ENCODE measurements at regions not wholly inside any gene's neighbourhood (a gene's known extent, or its start where the extent isn't known, plus 50 kb on each side); places are given as distances from the start of the nearest gene placed in this dataset.
A peak's percentile ranks its signal among the peaks of the same experiment; 100 is the strongest.

- no peak overlapping the region for H2BK120ac ChIP-seq (ENCODE audit: low read depth, low read length)
- no peak overlapping the region for H3K56ac ChIP-seq (ENCODE audit: low read length)
- H2AK5ac ChIP-seq (ENCODE audit: low read length) = no peak overlapping the region
- no peak overlapping the region for H3K4me2 ChIP-seq (ENCODE audit: low read length)
- no peaks in the 10 kb centered on the region for H3K27me3 ChIP-seq (ENCODE audit: insufficient read depth, low read length, poor library complexity)
- no peaks in the 10 kb centered on the region for H3K79me2 ChIP-seq (ENCODE audit: control insufficient read depth, insufficient read depth, low read length)
- no peak overlapping the region for H2BK5ac ChIP-seq (ENCODE audit: low read length)
- no peak overlapping the region for H2BK15ac ChIP-seq (replicated peaks; ENCODE audit: low read depth)
- H3K4me1 ChIP-seq (ENCODE audit: control insufficient read depth, low read depth, low read length) = no peaks in the 10 kb centered on the region
- DNase-seq = no peak
- H3K36me3 ChIP-seq (ENCODE audit: control insufficient read depth, insufficient read depth, low read length) = no peaks in the 10 kb centered on the region
- H3K18ac ChIP-seq (ENCODE audit: low read length) = no peak overlapping the region
- no peak overlapping the region for H4K8ac ChIP-seq (ENCODE audit: low read depth, low read length)
- no peak overlapping the region for H3K9ac ChIP-seq (ENCODE audit: low read length)
- H3K4me3 ChIP-seq (ENCODE audit: low read length) = no peak overlapping the region
- no peak overlapping the region for H3K23ac ChIP-seq (ENCODE audit: low read length)
- no peak overlapping the region for H3K27ac ChIP-seq (ENCODE audit: low read depth, low read length)
- H3K79me1 ChIP-seq (ENCODE audit: low read length) = no peaks in the 10 kb centered on the region
- no peak overlapping the region for H3K4ac ChIP-seq (ENCODE audit: low read depth, low read length)
- no peak overlapping the region for H4K5ac ChIP-seq (ENCODE audit: low read length)
- no CpG with 5 or more reads among the region's 2 CpGs for WGBS (ENCODE audit: extremely low coverage, insufficient coverage, low lambda C conversion rate)
Observed at GRCh38 chr7:36023033-36023560, 130.0 kb upstream of the EEPD1 start.

DNA sequence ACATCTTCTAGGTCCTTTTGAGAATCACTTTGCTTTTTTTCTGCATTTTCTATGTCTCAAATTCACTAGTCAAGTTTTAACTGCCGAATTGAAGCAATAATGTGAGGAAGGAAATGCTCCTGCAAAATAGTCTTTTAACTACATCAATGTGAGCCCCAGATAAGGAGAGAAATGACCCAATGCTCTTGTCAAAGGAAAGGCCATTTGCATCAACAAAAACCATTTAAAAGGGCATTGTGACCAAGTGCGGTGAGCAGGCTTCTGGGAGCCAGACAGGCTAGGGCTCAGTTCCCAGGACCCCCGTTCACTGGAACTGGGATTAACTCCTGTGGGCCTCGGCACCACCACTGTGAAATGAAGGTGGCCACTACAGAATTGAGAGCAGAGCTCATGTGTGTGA, 127.9 kb upstream of the EEPD1 start:
- no peak overlapping the region for H3K4me3 ChIP-seq (ENCODE audit: low read length)
- H3K79me2 ChIP-seq (ENCODE audit: control insufficient read depth, insufficient read depth, low read length) = no peaks in the 10 kb centered on the region
- no peak overlapping the region for H2BK5ac ChIP-seq (ENCODE audit: low read length)
- H3K18ac ChIP-seq (ENCODE audit: low read length) = no peak overlapping the region
- no peaks in the 10 kb centered on the region for H3K4me1 ChIP-seq (ENCODE audit: control insufficient read depth, low read depth, low read length)
- H2BK120ac ChIP-seq (ENCODE audit: low read depth, low read length) = no peak overlapping the region
- no CpG with 5 or more reads among the region's 4 CpGs for WGBS (ENCODE audit: extremely low coverage, insufficient coverage, low lambda C conversion rate)
- H3K4ac ChIP-seq (ENCODE audit: low read depth, low read length) = no peak overlapping the region
- no peak for DNase-seq
- H3K27ac ChIP-seq (ENCODE audit: low read depth, low read length) = no peak overlapping the region
- H3K23ac ChIP-seq (ENCODE audit: low read length) = no peak overlapping the region
- no peak overlapping the region for H3K9ac ChIP-seq (ENCODE audit: low read length)
- H3K36me3 ChIP-seq (ENCODE audit: control insufficient read depth, insufficient read depth, low read length) = no peaks in the 10 kb centered on the region
- H3K56ac ChIP-seq (ENCODE audit: low read length) = no peak overlapping the region
- no peaks in the 10 kb centered on the region for H3K79me1 ChIP-seq (ENCODE audit: low read length)
- no peak overlapping the region for H3K4me2 ChIP-seq (ENCODE audit: low read length)
- H4K8ac ChIP-seq (ENCODE audit: low read depth, low read length) = no peak overlapping the region
- no peak overlapping the region for H2BK15ac ChIP-seq (replicated peaks; ENCODE audit: low read depth)
- no peaks in the 10 kb centered on the region for H3K27me3 ChIP-seq (ENCODE audit: insufficient read depth, low read length, poor library complexity)
- no peak overlapping the region for H4K5ac ChIP-seq (ENCODE audit: low read length)
- no peak overlapping the region for H2AK5ac ChIP-seq (ENCODE audit: low read length)

DNA sequence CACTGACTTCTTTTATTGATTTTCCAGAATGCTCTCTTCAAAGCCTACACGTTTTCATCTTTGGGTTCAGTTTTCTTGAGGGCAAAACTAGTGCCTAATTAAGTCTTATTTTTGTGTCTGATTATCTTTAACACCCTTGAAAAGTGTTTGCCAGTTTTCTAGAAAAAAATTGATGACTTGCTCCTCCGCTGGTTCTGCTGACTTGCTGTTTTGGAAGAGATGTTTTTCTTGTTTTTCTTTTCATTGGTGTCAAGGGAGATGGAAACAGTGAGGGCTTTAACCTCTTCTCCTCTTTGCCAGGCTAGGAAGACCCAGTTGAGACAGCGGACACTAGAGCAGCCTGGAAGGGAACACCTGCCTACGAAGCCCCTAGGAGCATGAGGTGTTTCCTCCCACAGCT, 123.7 kb upstream of the EEPD1 start:
- Histone ChIP-seq H3K23ac (ENCODE audit: low read length) (no peak overlapping the region), H2BK120ac (ENCODE audit: low read depth, low read length) (no peak overlapping the region), H3K18ac (ENCODE audit: low read length) (no peak overlapping the region), H3K4me1 (ENCODE audit: control insufficient read depth, low read depth, low read length) (no peaks in the 10 kb centered on the region), H3K27ac (ENCODE audit: low read depth, low read length) (no peak overlapping the region), H4K5ac (ENCODE audit: low read length) (no peak overlapping the region), H3K4me3 (ENCODE audit: low read length) (no peak overlapping the region), H3K27me3 (ENCODE audit: insufficient read depth, low read length, poor library complexity) (no peaks in the 10 kb centered on the region), H3K4ac (ENCODE audit: low read depth, low read length) (no peak overlapping the region), H3K56ac (ENCODE audit: low read length) (no peak overlapping the region), H2BK15ac (replicated peaks; ENCODE audit: low read depth) (no peak overlapping the region), H3K79me1 (ENCODE audit: low read length) (no peaks in the 10 kb centered on the region), H3K4me2 (ENCODE audit: low read length) (no peak overlapping the region), H3K36me3 (ENCODE audit: control insufficient read depth, insufficient read depth, low read length) (no peaks in the 10 kb centered on the region), H2BK5ac (ENCODE audit: low read length) (no peak overlapping the region), H3K79me2 (ENCODE audit: control insufficient read depth, insufficient read depth, low read length) (no peaks in the 10 kb centered on the region), H2AK5ac (ENCODE audit: low read length) (no peak overlapping the region), H3K9ac (ENCODE audit: low read length) (no peak overlapping the region), H4K8ac (ENCODE audit: low read depth, low read length) (no peak overlapping the region)
- no CpG with 5 or more reads among the region's 4 CpGs for WGBS (ENCODE audit: extremely low coverage, insufficient coverage, low lambda C conversion rate)
- DNase-seq = no peak

GRCh38 chr7:36029853-36030515, 123.1 kb upstream of the EEPD1 start:
- no peaks in the 10 kb centered on the region for H3K79me2 ChIP-seq (ENCODE audit: control insufficient read depth, insufficient read depth, low read length)

GRCh38 chr7:36032361-36032818, 120.7 kb upstream of the EEPD1 start:
- H3K23ac ChIP-seq (ENCODE audit: low read length) = no peak overlapping the region
- H3K4me1 ChIP-seq (ENCODE audit: control insufficient read depth, low read depth, low read length) = peaks cover 4% of the 10 kb centered on the region
- H3K56ac ChIP-seq (ENCODE audit: low read length) = no peak overlapping the region
- H3K4ac ChIP-seq (ENCODE audit: low read depth, low read length) = no peak overlapping the region
- no CpG with 5 or more reads among the region's 5 CpGs for WGBS (ENCODE audit: extremely low coverage, insufficient coverage, low lambda C conversion rate)
- H3K9ac ChIP-seq (ENCODE audit: low read length) = no peak overlapping the region
- no peak overlapping the region for H4K8ac ChIP-seq (ENCODE audit: low read depth, low read length)
- H3K79me1 ChIP-seq (ENCODE audit: low read length) = no peaks in the 10 kb centered on the region
- no peak overlapping the region for H3K4me3 ChIP-seq (ENCODE audit: low read length)
- DNase-seq = no peak
- no peak overlapping the region for H3K18ac ChIP-seq (ENCODE audit: low read length)
- no peak overlapping the region for H3K27ac ChIP-seq (ENCODE audit: low read depth, low read length)
- H2BK5ac ChIP-seq (ENCODE audit: low read length) = no peak overlapping the region
- no peak overlapping the region for H2BK15ac ChIP-seq (replicated peaks; ENCODE audit: low read depth)
- no peak overlapping the region for H2AK5ac ChIP-seq (ENCODE audit: low read length)
- H4K5ac ChIP-seq (ENCODE audit: low read length) = no peak overlapping the region
- no peaks in the 10 kb centered on the region for H3K79me2 ChIP-seq (ENCODE audit: control insufficient read depth, insufficient read depth, low read length)
- no peaks in the 10 kb centered on the region for H3K36me3 ChIP-seq (ENCODE audit: control insufficient read depth, insufficient read depth, low read length)
- H2BK120ac ChIP-seq (ENCODE audit: low read depth, low read length) = no peak overlapping the region
- no peaks in the 10 kb centered on the region for H3K27me3 ChIP-seq (ENCODE audit: insufficient read depth, low read length, poor library complexity)
- no peak overlapping the region for H3K4me2 ChIP-seq (ENCODE audit: low read length)

More at GRCh38 chr7:36029853-36030515, 123.1 kb upstream of the EEPD1 start:
- H3K18ac ChIP-seq (ENCODE audit: low read length) = no peak overlapping the region
- WGBS (ENCODE audit: extremely low coverage, insufficient coverage, low lambda C conversion rate) = no CpG with 5 or more reads among the region's 3 CpGs
- H2BK15ac ChIP-seq (replicated peaks; ENCODE audit: low read depth) = no peak overlapping the region
- DNase-seq = no peak
- no peak overlapping the region for H2BK120ac ChIP-seq (ENCODE audit: low read depth, low read length)
- no peaks in the 10 kb centered on the region for H3K4me1 ChIP-seq (ENCODE audit: control insufficient read depth, low read depth, low read length)
- no peak overlapping the region for H3K4me2 ChIP-seq (ENCODE audit: low read length)
- no peak overlapping the region for H3K4me3 ChIP-seq (ENCODE audit: low read length)
- H3K23ac ChIP-seq (ENCODE audit: low read length) = no peak overlapping the region
- no peak overlapping the region for H4K5ac ChIP-seq (ENCODE audit: low read length)
- no peak overlapping the region for H3K56ac ChIP-seq (ENCODE audit: low read length)
- no peak overlapping the region for H2AK5ac ChIP-seq (ENCODE audit: low read length)
- H2BK5ac ChIP-seq (ENCODE audit: low read length) = no peak overlapping the region
- H3K27me3 ChIP-seq (ENCODE audit: insufficient read depth, low read length, poor library complexity) = no peaks in the 10 kb centered on the region
- no peak overlapping the region for H3K27ac ChIP-seq (ENCODE audit: low read depth, low read length)
- H3K4ac ChIP-seq (ENCODE audit: low read depth, low read length) = no peak overlapping the region
- H3K79me1 ChIP-seq (ENCODE audit: low read length) = no peaks in the 10 kb centered on the region
- no peak overlapping the region for H4K8ac ChIP-seq (ENCODE audit: low read depth, low read length)
- H3K36me3 ChIP-seq (ENCODE audit: control insufficient read depth, insufficient read depth, low read length) = no peaks in the 10 kb centered on the region
- no peak overlapping the region for H3K9ac ChIP-seq (ENCODE audit: low read length)

DNA sequence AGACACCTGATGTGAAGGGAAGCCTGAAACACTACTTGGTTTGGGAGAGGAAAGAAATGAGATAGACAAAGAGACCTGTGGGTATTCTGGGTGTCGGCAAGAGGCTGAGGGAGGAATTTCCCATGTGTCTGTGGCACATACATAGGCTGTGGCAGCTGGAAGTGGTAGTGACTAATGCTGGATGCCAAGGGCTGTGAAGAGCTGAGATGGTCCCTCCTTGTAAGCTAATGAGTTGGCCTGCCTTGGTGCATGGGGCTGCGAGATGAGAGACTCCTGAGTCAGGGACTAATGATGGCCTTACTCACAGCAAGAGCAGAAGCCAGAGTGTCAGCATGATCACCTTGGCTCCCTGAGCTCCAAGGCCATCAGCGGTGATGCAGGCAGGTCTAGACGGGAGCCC, 119.0 kb upstream of the EEPD1 start:
- H4K8ac ChIP-seq (ENCODE audit: low read depth, low read length) = no peak overlapping the region
- H3K79me1 ChIP-seq (ENCODE audit: low read length) = no peaks in the 10 kb centered on the region
- H4K5ac ChIP-seq (ENCODE audit: low read length) = no peak overlapping the region
- no peaks in the 10 kb centered on the region for H3K27me3 ChIP-seq (ENCODE audit: insufficient read depth, low read length, poor library complexity)
- H2BK5ac ChIP-seq (ENCODE audit: low read length) = no peak overlapping the region
- H3K27ac ChIP-seq (ENCODE audit: low read depth, low read length) = no peak overlapping the region
- no peak overlapping the region for H3K9ac ChIP-seq (ENCODE audit: low read length)
- H2BK15ac ChIP-seq (replicated peaks; ENCODE audit: low read depth) = no peak overlapping the region
- no peak overlapping the region for H2AK5ac ChIP-seq (ENCODE audit: low read length)
- H3K4me1 ChIP-seq (ENCODE audit: control insufficient read depth, low read depth, low read length) = peaks cover 6% of the 10 kb centered on the region
- no peak overlapping the region for H3K4ac ChIP-seq (ENCODE audit: low read depth, low read length)
- WGBS (ENCODE audit: extremely low coverage, insufficient coverage, low lambda C conversion rate) = no CpG with 5 or more reads among the region's 4 CpGs
- H3K18ac ChIP-seq (ENCODE audit: low read length) = no peak overlapping the region
- no peaks in the 10 kb centered on the region for H3K36me3 ChIP-seq (ENCODE audit: control insufficient read depth, insufficient read depth, low read length)
- H3K23ac ChIP-seq (ENCODE audit: low read length) = no peak overlapping the region
- peak; percentile 27 for DNase-seq
- H3K4me2 ChIP-seq (ENCODE audit: low read length) = no peak overlapping the region
- no peaks in the 10 kb centered on the region for H3K79me2 ChIP-seq (ENCODE audit: control insufficient read depth, insufficient read depth, low read length)
- H3K4me3 ChIP-seq (ENCODE audit: low read length) = no peak overlapping the region
- H3K56ac ChIP-seq (ENCODE audit: low read length) = no peak overlapping the region
- no peak overlapping the region for H2BK120ac ChIP-seq (ENCODE audit: low read depth, low read length)
